H9 (cell line): ENCODE measurements at regions not wholly inside any gene's neighbourhood (a gene's known extent, or its start where the extent isn't known, plus 50 kb on each side); places are given as distances from the start of the nearest gene placed in this dataset.

Experiments
- DNase-seq: peaks from one replicate; pipeline ENCODE4 v3.0.0-alpha.2; 2017
- H2AFZ ChIP-seq: one replicate; pipeline ENCODE4 v1.6.1; 2013; ENCODE audit warnings: mild to moderate bottlenecking, low read length, control low read depth, moderate library complexity
- H2AK5ac ChIP-seq: 2 replicates; pipeline ENCODE4 v1.6.1; 2013; ENCODE audit warnings: low read length, control low read depth, mixed read lengths; ENCODE audit not compliant: insufficient read length
- H2BK120ac ChIP-seq: one replicate; pipeline ENCODE4 v1.6.1; 2013; ENCODE audit warnings: low read depth, mild to moderate bottlenecking, low read length, control low read depth, inconsistent platforms; ENCODE audit not compliant: poor library complexity, severe bottlenecking
- H2BK12ac ChIP-seq: 2 replicates; pipeline ENCODE4 v1.6.1; 2013; ENCODE audit warnings: low read length, control low read depth, mixed read lengths, low read depth; ENCODE audit not compliant: insufficient read length
- H2BK15ac ChIP-seq: 2 replicates; pipeline ENCODE4 v1.6.1; 2013; ENCODE audit warnings: low read depth, low read length, control low read depth
- H2BK20ac ChIP-seq: one replicate; pipeline ENCODE4 v1.6.1; 2013; ENCODE audit warnings: low read depth, mild to moderate bottlenecking, low read length, control low read depth, inconsistent platforms; ENCODE audit not compliant: poor library complexity, severe bottlenecking
- H2BK5ac ChIP-seq: 2 replicates; pipeline ENCODE4 v1.6.1; 2013; ENCODE audit warnings: low read length, control low read depth, mixed read lengths; ENCODE audit not compliant: insufficient read length
- H3K14ac ChIP-seq: 2 replicates; pipeline ENCODE4 v1.6.1; 2013; ENCODE audit warnings: low read length, control low read depth; ENCODE audit not compliant: insufficient read depth
- H3K18ac ChIP-seq: 2 replicates; pipeline ENCODE4 v1.6.1; 2013; ENCODE audit warnings: low read depth, mild to moderate bottlenecking, mixed read lengths, low read length, control low read depth; ENCODE audit not compliant: insufficient read length
- H3K23ac ChIP-seq: 2 replicates; pipeline ENCODE4 v1.6.1; 2013; ENCODE audit warnings: low read length, control low read depth, mixed read lengths, low read depth; ENCODE audit not compliant: insufficient read length
- H3K23me2 ChIP-seq: 2 replicates; pipeline ENCODE4 v1.6.1; 2013; ENCODE audit warnings: low read depth, mild to moderate bottlenecking, mixed read lengths, low read length, control low read depth; ENCODE audit not compliant: insufficient read length, poor library complexity, severe bottlenecking
- H3K27ac ChIP-seq: 2 replicates; pipeline ENCODE4 v1.5.1; 2013; ENCODE audit warnings: low read length, control low read depth, mixed read lengths, low read depth; ENCODE audit not compliant: insufficient read length
- H3K27me3 ChIP-seq: 2 replicates; pipeline ENCODE4 v1.6.1; 2013; ENCODE audit warnings: low read length, control low read depth, inconsistent platforms; ENCODE audit not compliant: insufficient read depth
- H3K4ac ChIP-seq: 2 replicates; pipeline ENCODE4 v1.6.1; 2013; ENCODE audit warnings: low read depth, mild to moderate bottlenecking, control low read depth, inconsistent platforms, low read length, moderate library complexity
- H3K4me1 ChIP-seq: 2 replicates; pipeline ENCODE4 v1.6.1; 2013; ENCODE audit warnings: low read length, control low read depth, inconsistent platforms; ENCODE audit not compliant: insufficient read depth
- H3K4me2 ChIP-seq: 2 replicates; pipeline ENCODE4 v1.6.1; 2013; ENCODE audit warnings: low read length, control low read depth, mixed read lengths; ENCODE audit not compliant: insufficient read length, insufficient read depth
- H3K56ac ChIP-seq: 2 replicates; pipeline ENCODE4 v1.6.1; 2013; ENCODE audit warnings: low read depth, mild to moderate bottlenecking, mixed read lengths, low read length, control low read depth; ENCODE audit not compliant: insufficient read length
- H3K79me1 ChIP-seq: 2 replicates; pipeline ENCODE4 v1.6.1; 2013; ENCODE audit warnings: low read depth, mild to moderate bottlenecking, moderate library complexity, low read length, control low read depth, inconsistent platforms; ENCODE audit not compliant: insufficient read depth, poor library complexity, severe bottlenecking
- H3K79me2 ChIP-seq: 2 replicates; pipeline ENCODE4 v1.6.1; 2013; ENCODE audit warnings: low read length, control low read depth, inconsistent platforms; ENCODE audit not compliant: insufficient read depth
- H3K9ac ChIP-seq: 2 replicates; pipeline ENCODE4 v1.6.1; 2013; ENCODE audit warnings: low read length, control low read depth, mixed read lengths; ENCODE audit not compliant: insufficient read length; ENCODE audit errors: extremely low read depth
- H3K9me3 ChIP-seq: one replicate; pipeline ENCODE4 v1.6.1; 2013; ENCODE audit warnings: low read depth, low read length, inconsistent platforms; ENCODE audit not compliant: control insufficient read depth
- H3T11ph ChIP-seq: one replicate; pipeline ENCODE4 v1.6.1; 2013; ENCODE audit warnings: mild to moderate bottlenecking, low read length, control low read depth, inconsistent platforms
- H4K20me1 ChIP-seq: one replicate; pipeline ENCODE4 v1.6.1; 2013; ENCODE audit not compliant: control insufficient read depth, insufficient read length, insufficient read depth
- H4K5ac ChIP-seq: 2 replicates; pipeline ENCODE4 v1.6.1; 2013; ENCODE audit warnings: low read depth, mild to moderate bottlenecking, mixed read lengths, low read length, control low read depth; ENCODE audit not compliant: insufficient read length
- H4K8ac ChIP-seq: replicated peaks from 2 replicates; pipeline ENCODE4 v1.6.1; 2013; ENCODE audit warnings: low read length, control low read depth, mixed read lengths, low read depth; ENCODE audit not compliant: insufficient read length
- H4K91ac ChIP-seq: 2 replicates; pipeline ENCODE4 v1.6.1; 2013; ENCODE audit warnings: low read depth, mild to moderate bottlenecking, moderate library complexity, mixed read lengths, low read length, control low read depth; ENCODE audit not compliant: insufficient read length
- H3K27ac Mint-ChIP-seq, 3 experiments: 2 replicates in 2 of 3; 3 replicates in 1 of 3; pipeline ENCODE4 v1.8.0; 2020 to 2021; ENCODE audit warnings: mixed read lengths in 3 of 3, mild to moderate bottlenecking in 1 of 3, moderate library complexity in 1 of 3
- H3K27me3 Mint-ChIP-seq: 2 replicates; pipeline ENCODE4 v1.8.0; 2021; ENCODE audit warnings: low read depth, mild to moderate bottlenecking, moderate library complexity, mixed read lengths
- H3K36me3 Mint-ChIP-seq, 3 experiments: 2 replicates in 2 of 3; 3 replicates in 1 of 3; pipeline ENCODE4 v1.8.0; 2020 to 2021; ENCODE audit warnings: low read depth in 3 of 3, mixed read lengths in 3 of 3; ENCODE audit not compliant: insufficient read depth in 1 of 3
- H3K4me1 Mint-ChIP-seq, 2 experiments: 2 replicates each; pipeline ENCODE4 v1.8.0; 2020; ENCODE audit warnings: mixed read lengths in 2 of 2
- H3K4me3 Mint-ChIP-seq, 2 experiments: 2 replicates in 1 of 2; 3 replicates in 1 of 2; pipeline ENCODE4 v1.8.0; 2020 to 2021; ENCODE audit warnings: mild to moderate bottlenecking in 2 of 2, mixed read lengths in 2 of 2, moderate library complexity in 1 of 2
- H3K9me3 Mint-ChIP-seq, 2 experiments: 2 replicates in 1 of 2; 3 replicates in 1 of 2; pipeline ENCODE4 v1.8.0; 2020; ENCODE audit warnings: mild to moderate bottlenecking in 2 of 2, mixed read lengths in 2 of 2, moderate library complexity in 1 of 2
- CTCF ChIP-seq: fragments of 200-600 bp; sonication (generic); conservative IDR thresholded peaks from 3 replicates; pipeline ENCODE4 v1.8.0; 2021; ENCODE audit warnings: antibody characterized with exemption, mild to moderate bottlenecking
- WGBS: extraction: QIAGEN DNeasy Blood & Tissue Kit; methylation state at CpG from one replicate; pipeline ENCODE4 v1.1.7; 2013; ENCODE audit warnings: missing lambda C conversion rate, low lambda C conversion rate, mixed read lengths; ENCODE audit not compliant: insufficient read length; ENCODE audit errors: extremely low coverage; 5-methylcytosine and 5-hydroxymethylcytosine counted together

DNA sequence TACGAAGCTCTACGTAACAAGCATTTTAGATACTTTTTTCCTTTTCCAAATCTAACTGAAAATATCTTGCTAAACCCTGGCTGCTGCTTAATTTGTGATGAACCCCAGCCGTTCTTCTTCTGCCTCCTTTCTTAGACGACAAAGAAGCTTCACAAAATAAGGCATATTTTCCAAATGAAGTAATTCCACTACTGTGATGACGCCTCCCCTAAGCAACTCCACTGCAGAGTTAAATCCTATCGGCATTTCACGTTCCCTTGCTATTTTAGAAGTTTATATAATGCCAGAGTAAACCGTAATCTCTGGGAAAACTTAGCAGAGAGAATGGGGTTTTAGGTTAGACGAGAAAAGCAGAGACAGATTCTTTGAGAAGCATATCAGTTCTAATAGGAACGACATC lies 683.1 kb upstream of the SALL1 start:
- H4K20me1 ChIP-seq, result no peaks in the 10 kb centered on the region
- no peaks in the 10 kb centered on the region for H3K23me2 ChIP-seq
- no peak overlapping the region for H3K4ac ChIP-seq
- no peak overlapping the region for H2AFZ ChIP-seq
- no peak overlapping the region for H3T11ph ChIP-seq
- H3K18ac ChIP-seq, result no peak overlapping the region
- H3K9me3 ChIP-seq, result no peaks in the 10 kb centered on the region
- no peak overlapping the region for H3K4me2 ChIP-seq
- Mint-ChIP-seq H3K4me3 (no peak overlapping the region), H3K36me3 (peaks cover 0 to 5% (median 0%) of the 10 kb centered on the region in 3 experiments; a peak in 2 of 7 replicates), H3K27ac (no peak overlapping the region), H3K4me1 (peaks cover 0 to 3% of the 10 kb centered on the region in 2 experiments; a peak in 2 of 4 replicates), H3K27me3 (0 out of 2 replicates have a peak, but pooled peaks cover 1% of the 10 kb centered on the region), H3K9me3 (no peaks in the 10 kb centered on the region)
- TF ChIP-seq CTCF, result no peak
- H4K91ac ChIP-seq, result no peak overlapping the region
- no peak overlapping the region for H3K27ac ChIP-seq
- no peak overlapping the region for H2BK12ac ChIP-seq
- H3K23ac ChIP-seq, result no peak overlapping the region
- H3K9ac ChIP-seq, result no peak overlapping the region
- H2BK120ac ChIP-seq, result no peak overlapping the region
- H2BK5ac ChIP-seq, result no peak overlapping the region
- no peaks in the 10 kb centered on the region for H3K79me2 ChIP-seq
- no peak overlapping the region for H3K14ac ChIP-seq
- H4K5ac ChIP-seq, result no peak overlapping the region
- H3K4me1 ChIP-seq, result peaks cover 2% of the 10 kb centered on the region; the same call in 1 of the 2 replicates
- no peak overlapping the region for H2BK15ac ChIP-seq
- H2BK20ac ChIP-seq, result no peak overlapping the region
- no CpG with 5 or more reads among the region's 10 CpGs for WGBS
- H3K79me1 ChIP-seq, result no peaks in the 10 kb centered on the region
- no peak for DNase-seq
- H3K56ac ChIP-seq, result no peak overlapping the region
- H2AK5ac ChIP-seq, result no peak overlapping the region
- H4K8ac ChIP-seq, result no peak overlapping the region
- no peaks in the 10 kb centered on the region for H3K27me3 ChIP-seq
